ENCODE measurements at regions not wholly inside any gene's neighbourhood (a gene's known extent, or its start where the extent isn't known, plus 50 kb on each side); places are given as distances from the start of the nearest gene placed in this dataset.
A peak's percentile ranks its signal among the peaks of the same experiment; 100 is the strongest.
"Not testable (repeated sequence)": the region's sequence is repeated elsewhere in the genome, so short reads cannot be mapped to it uniquely, and the experiment has no call there.

GRCh38 chr1:200496937-200497336 lies 87.1 kb upstream of the ZNF281 start:
- no peak for DNase-seq (ENCODE audit: low read depth)
- H3K4me3 ChIP-seq (ENCODE audit: low read depth, low read length), result no peak overlapping the region

- DNase-seq (ENCODE audit: low read depth), result no peak
- no peak overlapping the region for H3K4me3 ChIP-seq (ENCODE audit: low read depth, low read length)
Measured at GRCh38 chr1:200495901-200496300, 86.1 kb upstream of the ZNF281 start.

GRCh38 chr1:200493344-200493743 lies 83.5 kb upstream of the ZNF281 start:
- no peak overlapping the region for H3K4me3 ChIP-seq (ENCODE audit: low read depth, low read length)
- peak; percentile 31 for DNase-seq (ENCODE audit: low read depth)

GRCh38 chr1:200491103-200491502 lies 81.3 kb upstream of the ZNF281 start:
- DNase-seq (ENCODE audit: low read depth), result no peak
- H3K4me3 ChIP-seq (ENCODE audit: low read depth, low read length), result no peak overlapping the region

- no peak overlapping the region for H3K4me3 ChIP-seq (ENCODE audit: low read depth, low read length)
- DNase-seq (ENCODE audit: low read depth), result no peak
Measured at GRCh38 chr1:200490183-200490582, 80.3 kb upstream of the ZNF281 start.

GRCh38 chr1:200488375-200489165 lies 78.7 kb upstream of the ZNF281 start:
- peak; percentile 57 for DNase-seq (ENCODE audit: low read depth)
- no peak overlapping the region for H3K4me3 ChIP-seq (ENCODE audit: low read depth, low read length)

- no peak for DNase-seq (ENCODE audit: low read depth)
- H3K4me3 ChIP-seq (ENCODE audit: low read depth, low read length), result no peak overlapping the region
Measured at GRCh38 chr1:200487650-200488049, 77.8 kb upstream of the ZNF281 start.

GRCh38 chr1:200486634-200487033 lies 76.8 kb upstream of the ZNF281 start:
- no peak overlapping the region for H3K4me3 ChIP-seq (ENCODE audit: low read depth, low read length)
- no peak for DNase-seq (ENCODE audit: low read depth)

- DNase-seq (ENCODE audit: low read depth); H3K4me3 ChIP-seq (ENCODE audit: low read depth, low read length): not testable (repeated sequence)
Measured at GRCh38 chr1:200484438-200484946, 74.7 kb upstream of the ZNF281 start.

- DNase-seq (ENCODE audit: low read depth), result peak; percentile 99
- no peak overlapping the region for H3K4me3 ChIP-seq (ENCODE audit: low read depth, low read length)
Measured at GRCh38 chr1:200483491-200484143, 73.8 kb upstream of the ZNF281 start.

- DNase-seq (ENCODE audit: low read depth), result no peak
- no peak overlapping the region for H3K4me3 ChIP-seq (ENCODE audit: low read depth, low read length)
Measured at GRCh38 chr1:200480964-200481363, 71.1 kb upstream of the ZNF281 start.

GRCh38 chr1:200479816-200480215 lies 70.0 kb upstream of the ZNF281 start:
- H3K4me3 ChIP-seq (ENCODE audit: low read depth, low read length), result no peak overlapping the region

GRCh38 chr1:200478945-200479558 lies 69.2 kb upstream of the ZNF281 start:
- H3K4me3 ChIP-seq (ENCODE audit: low read depth, low read length), result no peak overlapping the region
- no peak for DNase-seq (ENCODE audit: low read depth)

More at GRCh38 chr1:200479816-200480215, 70.0 kb upstream of the ZNF281 start:
- DNase-seq (ENCODE audit: low read depth), result no peak

- DNase-seq (ENCODE audit: low read depth), result no peak
- H3K4me3 ChIP-seq (ENCODE audit: low read depth, low read length), result no peak overlapping the region
Measured at GRCh38 chr1:200478239-200478623, 68.4 kb upstream of the ZNF281 start.

GRCh38 chr1:200474633-200475032 lies 64.8 kb upstream of the ZNF281 start:
- no peak overlapping the region for H3K4me3 ChIP-seq (ENCODE audit: low read depth, low read length)
- no peak for DNase-seq (ENCODE audit: low read depth)

- DNase-seq (ENCODE audit: low read depth), result no peak
- peak overlapping the region; percentile 1 for H3K4me3 ChIP-seq (ENCODE audit: low read depth, low read length)
Measured at GRCh38 chr1:200473698-200474371, 64.0 kb upstream of the ZNF281 start.

GRCh38 chr1:200471739-200472138 lies 61.9 kb upstream of the ZNF281 start:
- no peak for DNase-seq (ENCODE audit: low read depth)
- H3K4me3 ChIP-seq (ENCODE audit: low read depth, low read length), result no peak overlapping the region

GRCh38 chr1:200468264-200469001 lies 58.6 kb upstream of the ZNF281 start:
- no peak overlapping the region for H3K4me3 ChIP-seq (ENCODE audit: low read depth, low read length)
- no peak for DNase-seq (ENCODE audit: low read depth)

GRCh38 chr1:200464784-200465400 lies 55.1 kb upstream of the ZNF281 start:
- H3K4me3 ChIP-seq (ENCODE audit: low read depth, low read length), result no peak overlapping the region
- DNase-seq (ENCODE audit: low read depth), result no peak

Data from skeletal muscle cell (primary cell).